Fibroblast of lung (primary cell): ENCODE measurements at regions not wholly inside any gene's neighbourhood (a gene's known extent, or its start where the extent isn't known, plus 50 kb on each side); places are given as distances from the start of the nearest gene placed in this dataset.

Experiments used
- EZH2 ChIP-seq: IDR thresholded peaks from 2 replicates; pipeline ENCODE4 v1.5.1; 2012; ENCODE audit warnings: low read length, control low read depth, mild to moderate bottlenecking; ENCODE audit errors: missing control alignments
- TF ChIP-seq, protein P1 (sequence below), 2 donors: IDR thresholded peaks in 1 of 2; conservative IDR thresholded peaks in 1 of 2; 1 replicate in 1 of 2; 2 replicates in 1 of 2; pipeline ENCODE4 v1.5.1; 2011 to 2012; ENCODE audit warnings: low read length in 2 of 2, control low read depth in 1 of 2, inconsistent platforms in 1 of 2, low read depth in 1 of 2, mild to moderate bottlenecking in 1 of 2

DNA sequence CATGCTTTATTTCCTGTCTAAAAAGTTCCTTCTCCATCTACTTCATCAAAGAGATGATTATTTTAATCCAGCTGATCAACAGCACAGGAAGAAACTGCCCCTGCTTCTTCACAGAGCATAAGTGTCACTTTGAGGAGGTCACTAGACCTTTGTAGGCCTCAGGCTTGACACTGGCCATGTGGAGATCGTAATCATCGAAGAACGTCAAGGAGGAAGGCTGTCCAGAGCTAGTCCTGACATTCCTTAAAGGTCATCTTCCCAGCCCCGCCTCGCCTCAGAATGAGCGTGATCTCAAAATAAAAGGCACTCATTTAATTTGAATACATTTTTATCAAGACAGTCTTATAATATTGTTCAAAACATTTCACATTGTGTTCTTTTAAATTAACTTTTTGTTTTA is 445.7 kb upstream of the CDH4 start:
- TF ChIP-seq, protein P1, sequence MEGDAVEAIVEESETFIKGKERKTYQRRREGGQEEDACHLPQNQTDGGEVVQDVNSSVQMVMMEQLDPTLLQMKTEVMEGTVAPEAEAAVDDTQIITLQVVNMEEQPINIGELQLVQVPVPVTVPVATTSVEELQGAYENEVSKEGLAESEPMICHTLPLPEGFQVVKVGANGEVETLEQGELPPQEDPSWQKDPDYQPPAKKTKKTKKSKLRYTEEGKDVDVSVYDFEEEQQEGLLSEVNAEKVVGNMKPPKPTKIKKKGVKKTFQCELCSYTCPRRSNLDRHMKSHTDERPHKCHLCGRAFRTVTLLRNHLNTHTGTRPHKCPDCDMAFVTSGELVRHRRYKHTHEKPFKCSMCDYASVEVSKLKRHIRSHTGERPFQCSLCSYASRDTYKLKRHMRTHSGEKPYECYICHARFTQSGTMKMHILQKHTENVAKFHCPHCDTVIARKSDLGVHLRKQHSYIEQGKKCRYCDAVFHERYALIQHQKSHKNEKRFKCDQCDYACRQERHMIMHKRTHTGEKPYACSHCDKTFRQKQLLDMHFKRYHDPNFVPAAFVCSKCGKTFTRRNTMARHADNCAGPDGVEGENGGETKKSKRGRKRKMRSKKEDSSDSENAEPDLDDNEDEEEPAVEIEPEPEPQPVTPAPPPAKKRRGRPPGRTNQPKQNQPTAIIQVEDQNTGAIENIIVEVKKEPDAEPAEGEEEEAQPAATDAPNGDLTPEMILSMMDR (conservative IDR thresholded peaks at IDR 0.05 in 1 of 2, IDR thresholded peaks at IDR 0.05 in 1 of 2; ENCODE audit: low read depth in 1 of 2, low read length in 2 of 2): no peak
- TF ChIP-seq EZH2: no peak
